Endodermal cell (in vitro differentiated cells): ENCODE measurements at regions not wholly inside any gene's neighbourhood (a gene's known extent, or its start where the extent isn't known, plus 50 kb on each side); places are given as distances from the start of the nearest gene placed in this dataset.
A peak's percentile ranks its signal among the peaks of the same experiment; 100 is the strongest.

Experiments used
- DNase-seq: peaks from one replicate; pipeline ENCODE4 v3.0.0-alpha.2; 2017
- H3K27ac ChIP-seq: 2 replicates; pipeline ENCODE4 v1.5.1; 2013; ENCODE audit warnings: mild to moderate bottlenecking, low read depth, low read length, moderate library complexity
- H3K27me3 ChIP-seq: 2 replicates; pipeline ENCODE4 v1.6.1; 2013; ENCODE audit warnings: mild to moderate bottlenecking, low read length, moderate library complexity; ENCODE audit not compliant: insufficient read depth, control insufficient read depth, poor library complexity, severe bottlenecking
- H3K36me3 ChIP-seq: 2 replicates; pipeline ENCODE4 v1.7.0; 2013; ENCODE audit warnings: mild to moderate bottlenecking, low read length, moderate library complexity; ENCODE audit not compliant: control insufficient read depth, insufficient read depth
- H3K4me1 ChIP-seq: one replicate; pipeline ENCODE4 v1.7.0; 2013; ENCODE audit warnings: low read length; ENCODE audit not compliant: control insufficient read depth, insufficient read depth
- H3K4me3 ChIP-seq: 2 replicates; pipeline ENCODE4 v1.5.1; 2013; ENCODE audit warnings: mild to moderate bottlenecking, low read length, moderate library complexity
- H3K9ac ChIP-seq: 2 replicates; pipeline ENCODE4 v1.6.1; 2013; ENCODE audit warnings: mild to moderate bottlenecking, low read length, moderate library complexity; ENCODE audit not compliant: poor library complexity, severe bottlenecking; ENCODE audit errors: extremely low read depth
- H3K9me3 ChIP-seq: 2 replicates; pipeline ENCODE4 v1.6.1; 2013; ENCODE audit warnings: mild to moderate bottlenecking, low read length, moderate library complexity; ENCODE audit not compliant: control insufficient read depth
- H3K27ac Mint-ChIP-seq: 2 replicates; pipeline ENCODE4 v1.8.0; 2020; ENCODE audit warnings: mixed read lengths
- H3K27me3 Mint-ChIP-seq: 2 replicates; pipeline ENCODE4 v1.8.0; 2021; ENCODE audit warnings: mild to moderate bottlenecking, mixed read lengths; ENCODE audit not compliant: insufficient read depth
- H3K36me3 Mint-ChIP-seq: 2 replicates; pipeline ENCODE4 v1.8.0; 2020; ENCODE audit warnings: low read depth, mixed read lengths
- H3K4me1 Mint-ChIP-seq: 2 replicates; pipeline ENCODE4 v1.8.0; 2020; ENCODE audit warnings: mixed read lengths
- H3K4me3 Mint-ChIP-seq: 2 replicates; pipeline ENCODE4 v1.8.0; 2020; ENCODE audit warnings: mild to moderate bottlenecking, moderate library complexity, mixed read lengths
- H3K9me3 Mint-ChIP-seq: 2 replicates; pipeline ENCODE4 v1.8.0; 2020; ENCODE audit warnings: mild to moderate bottlenecking, mixed read lengths
- CTCF ChIP-seq: fragments of 200-600 bp; sonication (generic); conservative IDR thresholded peaks from 2 replicates; pipeline ENCODE4 v1.5.0; 2021; ENCODE audit warnings: antibody characterized with exemption, mild to moderate bottlenecking
- WGBS, 2 experiments: methylation state at CpG; one replicate each; pipeline versions ENCODE4 v1.1.5 to v1.1.7; 2013; ENCODE audit warnings: missing lambda C conversion rate in 2 of 2, mixed read lengths in 1 of 2; ENCODE audit not compliant: insufficient coverage in 1 of 2, insufficient read length in 1 of 2; 5-methylcytosine and 5-hydroxymethylcytosine counted together

- TF ChIP-seq CTCF = no peak
- Histone ChIP-seq H3K36me3 (no peaks in the 10 kb centered on the region), H3K9me3 (peaks cover 6% of the 10 kb centered on the region), H3K27ac (no peak overlapping the region), H3K4me1 (no peaks in the 10 kb centered on the region), H3K4me3 (no peak overlapping the region), H3K27me3 (no peaks in the 10 kb centered on the region), H3K9ac (no peak overlapping the region)
- no peaks in the 10 kb centered on the region for H3K27me3 Mint-ChIP-seq
- peaks cover 9% of the 10 kb centered on the region for H3K9me3 Mint-ChIP-seq
- no peaks in the 10 kb centered on the region for H3K36me3 Mint-ChIP-seq
- 79 to 100% methylated on average over 3 to 7 of the region's 7 CpGs for WGBS, 2 experiments
- no peaks in the 10 kb centered on the region for H3K4me1 Mint-ChIP-seq
- peak; percentile 50 for DNase-seq
- H3K4me3 Mint-ChIP-seq = no peak overlapping the region
- H3K27ac Mint-ChIP-seq = no peak overlapping the region
Measured at GRCh38 chr14:42228611-42229010, 621.9 kb downstream of the LRFN5 start.

GRCh38 chr14:42224053-42224888 is 617.6 kb downstream of the LRFN5 start:
- 77 to 100% methylated on average over 1 to 2 of the region's 2 CpGs for WGBS, 2 experiments

GRCh38 chr14:42222924-42223471 is 616.3 kb downstream of the LRFN5 start:
- Mint-ChIP-seq H3K36me3 (no peaks in the 10 kb centered on the region), H3K4me3 (no peak overlapping the region), H3K27ac (no peak overlapping the region), H3K4me1 (no peaks in the 10 kb centered on the region), H3K9me3 (peaks cover 9% of the 10 kb centered on the region), H3K27me3 (no peaks in the 10 kb centered on the region)
- no peak for TF ChIP-seq CTCF
- no peak overlapping the region for H3K27ac ChIP-seq
- WGBS, 2 experiments = 75 to 85% methylated on average over 3 of the region's 3 CpGs
- H3K4me3 ChIP-seq = no peak overlapping the region
- H3K9ac ChIP-seq = no peak overlapping the region
- no peaks in the 10 kb centered on the region for H3K27me3 ChIP-seq
- peaks cover 6% of the 10 kb centered on the region for H3K9me3 ChIP-seq
- no peak for DNase-seq
- H3K4me1 ChIP-seq = no peaks in the 10 kb centered on the region
- H3K36me3 ChIP-seq = no peaks in the 10 kb centered on the region

More at GRCh38 chr14:42224053-42224888, 617.6 kb downstream of the LRFN5 start:
- Histone ChIP-seq H3K4me1 (no peaks in the 10 kb centered on the region), H3K9ac (no peak overlapping the region), H3K27ac (no peak overlapping the region), H3K9me3 (peaks cover 6% of the 10 kb centered on the region), H3K4me3 (no peak overlapping the region), H3K36me3 (no peaks in the 10 kb centered on the region), H3K27me3 (no peaks in the 10 kb centered on the region)
- peak; percentile 93 for DNase-seq
- TF ChIP-seq CTCF = peak; percentile 94
- no peaks in the 10 kb centered on the region for H3K27me3 Mint-ChIP-seq
- no peak overlapping the region for H3K27ac Mint-ChIP-seq
- peaks cover 9% of the 10 kb centered on the region for H3K9me3 Mint-ChIP-seq
- no peak overlapping the region for H3K4me3 Mint-ChIP-seq
- H3K4me1 Mint-ChIP-seq = no peaks in the 10 kb centered on the region
- no peaks in the 10 kb centered on the region for H3K36me3 Mint-ChIP-seq
